GM21526 (cell line): ENCODE measurements at regions not wholly inside any gene's neighbourhood (a gene's known extent, or its start where the extent isn't known, plus 50 kb on each side); places are given as distances from the start of the nearest gene placed in this dataset.

Source experiments
- ATAC-seq: cut with Tn5 transposase; IDR thresholded peaks from one replicate; pipeline ENCODE4 v1.9.1; 2021; ENCODE audit warnings: moderate library complexity; ENCODE audit not compliant: unreplicated experiment, low FRiP score

GRCh38 chr6:134117409-134117808, 65.0 kb upstream of the SLC2A12 start:
- no peak for ATAC-seq

GRCh38 chr6:134115715-134116074, 63.3 kb upstream of the SLC2A12 start:
- ATAC-seq, result no peak

- no peak for ATAC-seq
Measured at GRCh38 chr6:134114918-134115714, 62.7 kb upstream of the SLC2A12 start.

GRCh38 chr6:134114489-134114888, 62.1 kb upstream of the SLC2A12 start:
- no peak for ATAC-seq

GRCh38 chr6:134111726-134112125, 59.3 kb upstream of the SLC2A12 start:
- no peak for ATAC-seq

- ATAC-seq, result peak; percentile 70
Measured at GRCh38 chr6:134111062-134111677, 58.7 kb upstream of the SLC2A12 start.

- ATAC-seq, result no peak
Measured at GRCh38 chr6:134106702-134107101, 54.3 kb upstream of the SLC2A12 start.

- no peak for ATAC-seq
Measured at GRCh38 chr6:134105940-134106339, 53.5 kb upstream of the SLC2A12 start.

- ATAC-seq, result no peak
Measured at GRCh38 chr6:134103006-134103405, 50.6 kb upstream of the SLC2A12 start.
